CD14-positive monocyte (primary cell): ENCODE measurements at regions not wholly inside any gene's neighbourhood (a gene's known extent, or its start where the extent isn't known, plus 50 kb on each side); places are given as distances from the start of the nearest gene placed in this dataset.

ENCODE experiments used
- DNase-seq, 3 donors: peaks; one replicate each; pipeline ENCODE4 v3.0.0-alpha.2; 2011 to 2022
- H2AFZ ChIP-seq: 2 replicates; pipeline ENCODE4 v1.6.0; 2012; ENCODE audit warnings: mild to moderate bottlenecking, low read depth, low read length, inconsistent platforms; ENCODE audit not compliant: insufficient read depth, poor library complexity, severe bottlenecking
- H3K27ac ChIP-seq, 2 donors: 1 replicate in 1 of 2; 2 replicates in 1 of 2; pipeline ENCODE4 v1.5.1; 2012 to 2013; ENCODE audit warnings: low read length in 2 of 2, control low read depth in 1 of 2, inconsistent platforms in 1 of 2, low read depth in 1 of 2, mild to moderate bottlenecking in 1 of 2
- H3K27me3 ChIP-seq, 2 donors: one replicate each; pipeline versions ENCODE4 v1.6.0 to v1.6.1; 2011 to 2013; ENCODE audit warnings: low read length in 2 of 2; ENCODE audit not compliant: control insufficient read depth in 2 of 2, insufficient read depth in 2 of 2
- H3K36me3 ChIP-seq, 2 donors: replicated peaks in 1 of 2; 1 replicate in 1 of 2; 2 replicates in 1 of 2; pipeline versions ENCODE4 v1.5.1 to v1.6.1; 2012 to 2013; ENCODE audit warnings: low read length in 2 of 2, control low read depth in 1 of 2, inconsistent platforms in 1 of 2, mild to moderate bottlenecking in 1 of 2; ENCODE audit not compliant: insufficient read depth in 2 of 2, control insufficient read depth in 1 of 2
- H3K4me1 ChIP-seq, 2 donors: 1 replicate in 1 of 2; 2 replicates in 1 of 2; pipeline versions ENCODE4 v1.5.1 to v1.6.1; 2012 to 2013; ENCODE audit warnings: low read length in 2 of 2, control low read depth in 1 of 2, inconsistent platforms in 1 of 2, mild to moderate bottlenecking in 1 of 2, moderate library complexity in 1 of 2; ENCODE audit not compliant: insufficient read depth in 2 of 2, control insufficient read depth in 1 of 2
- H3K4me2 ChIP-seq: replicated peaks from 2 replicates; pipeline ENCODE3; 2012; ENCODE audit warnings: low read length, moderate library complexity, mild to moderate bottlenecking; ENCODE audit not compliant: poor library complexity, severe bottlenecking; ENCODE audit errors: extremely low read depth
- H3K4me3 ChIP-seq, 3 experiments: fragments of 200-600 bp in 1 of 3; sonication (generic) in 1 of 3; replicated peaks in 1 of 3; 1 replicate in 2 of 3; 2 replicates in 1 of 3; pipeline ENCODE4 v1.5.1; 2011 to 2013; ENCODE audit warnings: low read length in 3 of 3, mild to moderate bottlenecking in 3 of 3, control low read depth in 2 of 3, low read depth in 2 of 3, inconsistent platforms in 1 of 3, moderate library complexity in 1 of 3
- H3K79me2 ChIP-seq: 2 replicates; pipeline ENCODE4 v1.6.0; 2012; ENCODE audit warnings: mild to moderate bottlenecking, control low read depth, inconsistent platforms, low read length, moderate library complexity; ENCODE audit not compliant: insufficient read depth
- H3K9ac ChIP-seq: 2 replicates; pipeline ENCODE4 v1.6.0; 2017; ENCODE audit warnings: low read length, mild to moderate bottlenecking; ENCODE audit not compliant: insufficient read depth, poor library complexity, severe bottlenecking
- H3K9me3 ChIP-seq, 2 donors: replicated peaks in 1 of 2; 1 replicate in 1 of 2; 2 replicates in 1 of 2; pipeline versions ENCODE4 v1.5.1 to v1.6.1; 2012 to 2013; ENCODE audit warnings: low read length in 2 of 2, control low read depth in 1 of 2; ENCODE audit not compliant: control insufficient read depth in 1 of 2, insufficient read depth in 1 of 2
- H4K20me1 ChIP-seq: 2 replicates; pipeline ENCODE4 v1.6.0; 2012; ENCODE audit warnings: mild to moderate bottlenecking, low read length, control low read depth, moderate library complexity; ENCODE audit not compliant: insufficient read depth
- H3K27ac Mint-ChIP-seq, 7 donors: one replicate each; pipeline ENCODE4 v1.8.0; 2020; ENCODE audit warnings: mild to moderate bottlenecking in 7 of 7, mixed read lengths in 7 of 7, moderate library complexity in 6 of 7, inconsistent platforms in 2 of 7
- H3K27me3 Mint-ChIP-seq, 3 donors: one replicate each; pipeline ENCODE4 v1.8.0; 2021 to 2022; ENCODE audit warnings: low read depth in 3 of 3, mild to moderate bottlenecking in 3 of 3, mixed read lengths in 3 of 3, moderate library complexity in 3 of 3, inconsistent platforms in 1 of 3
- H3K36me3 Mint-ChIP-seq, 2 donors: one replicate each; pipeline ENCODE4 v1.8.0; 2020; ENCODE audit warnings: mixed read lengths in 2 of 2, inconsistent platforms in 1 of 2, mild to moderate bottlenecking in 1 of 2
- H3K4me1 Mint-ChIP-seq: one replicate; pipeline ENCODE4 v1.8.0; 2020; ENCODE audit warnings: mild to moderate bottlenecking, mixed read lengths
- H3K4me3 Mint-ChIP-seq, 2 donors: one replicate each; pipeline ENCODE4 v1.8.0; 2020; ENCODE audit warnings: mild to moderate bottlenecking in 2 of 2, mixed read lengths in 2 of 2, moderate library complexity in 1 of 2
- H3K9me3 Mint-ChIP-seq, 7 donors: one replicate each; pipeline ENCODE4 v1.8.0; 2020 to 2022; ENCODE audit warnings: mixed read lengths in 7 of 7, mild to moderate bottlenecking in 6 of 7, moderate library complexity in 6 of 7, inconsistent platforms in 2 of 7
- WGBS: methylation state at CpG from one replicate; pipeline ENCODE4 v1.1.5; 2013; ENCODE audit warnings: missing lambda C conversion rate; ENCODE audit not compliant: insufficient coverage; 5-methylcytosine and 5-hydroxymethylcytosine counted together
- intact Hi-C, 2 donors: fragments of 100-400 bp; cut with micrococcal nuclease; formaldehyde crosslinking; loops; one replicate each; pipeline versions ENCODE4 v1.15.0 to v1.15.1; 2023
- TF ChIP-seq, protein P1 (sequence below): fragments of 200-600 bp; IDR thresholded peaks from one replicate; pipeline ENCODE4 v1.8.0; 2022; ENCODE audit warnings: antibody characterized with exemption, mild to moderate bottlenecking

DNA sequence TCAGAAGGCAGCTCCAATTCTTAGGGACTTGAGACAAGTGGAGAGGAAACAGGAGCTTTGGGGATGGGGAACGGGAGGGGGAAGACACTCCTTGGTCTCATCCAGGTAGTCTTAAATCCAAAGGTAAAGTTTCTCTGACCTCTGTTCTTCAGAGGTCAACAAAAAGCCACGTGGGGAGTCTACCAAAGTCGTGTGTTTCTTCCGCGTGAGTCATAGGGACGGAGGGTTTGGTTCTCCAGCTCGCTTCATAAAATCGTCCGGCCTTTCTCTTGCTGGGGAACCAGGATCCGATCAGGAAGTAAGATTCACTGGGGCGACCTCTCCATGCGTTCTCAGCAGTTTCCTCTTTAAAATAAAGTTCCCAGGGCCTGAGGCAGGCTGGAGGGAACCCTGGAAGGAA lies 275.7 kb downstream of the TCERG1L start:
- H3K9me3 ChIP-seq = peaks cover under 1 to 9% of the 10 kb centered on the region in 2 donors
- no peaks in the 10 kb centered on the region for H4K20me1 ChIP-seq
- no peak for DNase-seq
- no peaks in the 10 kb centered on the region for H3K4me1 Mint-ChIP-seq
- H3K79me2 ChIP-seq = no peaks in the 10 kb centered on the region
- H3K27me3 ChIP-seq = no peaks in the 10 kb centered on the region
- no peak overlapping the region for H2AFZ ChIP-seq
- peaks cover 3 to 11% (median 5%) of the 10 kb centered on the region in 3 donors for H3K27me3 Mint-ChIP-seq
- H3K36me3 ChIP-seq = no peaks in the 10 kb centered on the region
- no peaks in the 10 kb centered on the region for H3K36me3 Mint-ChIP-seq
- 46% methylated on average over 12 of the region's 12 CpGs for WGBS
- TF ChIP-seq, protein P1, sequence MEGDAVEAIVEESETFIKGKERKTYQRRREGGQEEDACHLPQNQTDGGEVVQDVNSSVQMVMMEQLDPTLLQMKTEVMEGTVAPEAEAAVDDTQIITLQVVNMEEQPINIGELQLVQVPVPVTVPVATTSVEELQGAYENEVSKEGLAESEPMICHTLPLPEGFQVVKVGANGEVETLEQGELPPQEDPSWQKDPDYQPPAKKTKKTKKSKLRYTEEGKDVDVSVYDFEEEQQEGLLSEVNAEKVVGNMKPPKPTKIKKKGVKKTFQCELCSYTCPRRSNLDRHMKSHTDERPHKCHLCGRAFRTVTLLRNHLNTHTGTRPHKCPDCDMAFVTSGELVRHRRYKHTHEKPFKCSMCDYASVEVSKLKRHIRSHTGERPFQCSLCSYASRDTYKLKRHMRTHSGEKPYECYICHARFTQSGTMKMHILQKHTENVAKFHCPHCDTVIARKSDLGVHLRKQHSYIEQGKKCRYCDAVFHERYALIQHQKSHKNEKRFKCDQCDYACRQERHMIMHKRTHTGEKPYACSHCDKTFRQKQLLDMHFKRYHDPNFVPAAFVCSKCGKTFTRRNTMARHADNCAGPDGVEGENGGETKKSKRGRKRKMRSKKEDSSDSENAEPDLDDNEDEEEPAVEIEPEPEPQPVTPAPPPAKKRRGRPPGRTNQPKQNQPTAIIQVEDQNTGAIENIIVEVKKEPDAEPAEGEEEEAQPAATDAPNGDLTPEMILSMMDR = no peak
- peaks cover 0 to 6% (median 3%) of the 10 kb centered on the region in 7 donors for H3K9me3 Mint-ChIP-seq
- no peak overlapping the region for H3K4me3 Mint-ChIP-seq
- H3K4me3 ChIP-seq = no peak overlapping the region
- no peak overlapping the region for H3K27ac ChIP-seq
- no peak overlapping the region for H3K27ac Mint-ChIP-seq
- no peak overlapping the region for H3K4me2 ChIP-seq
- intact Hi-C loops = no loop called here
- no peak overlapping the region for H3K9ac ChIP-seq
- no peaks in the 10 kb centered on the region for H3K4me1 ChIP-seq

DNA sequence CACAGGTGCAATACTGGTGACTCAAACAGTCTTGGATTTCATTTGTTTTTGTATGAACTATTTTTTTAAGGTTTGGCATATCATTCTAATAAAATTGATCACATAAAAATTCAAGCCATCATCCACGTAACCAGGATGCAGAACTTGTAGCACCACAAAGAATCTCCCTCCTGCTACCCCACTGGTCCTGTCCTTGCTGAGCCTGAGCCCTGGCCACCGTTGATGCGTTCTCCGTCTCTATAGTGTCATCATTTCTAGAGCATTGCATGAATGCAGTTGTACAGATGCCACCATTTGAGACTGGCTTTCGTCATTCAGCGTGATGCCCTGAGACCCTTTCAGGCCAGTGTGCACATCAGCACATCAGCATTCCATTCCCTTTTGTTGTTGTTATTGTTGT lies 273.5 kb downstream of the TCERG1L start:
- intact Hi-C loops = no loop called here
- WGBS = 90% methylated on average over 3 of the region's 6 CpGs
- Histone ChIP-seq H3K9ac (no peak overlapping the region), H3K4me2 (no peak overlapping the region), H3K36me3 (no peaks in the 10 kb centered on the region), H4K20me1 (no peaks in the 10 kb centered on the region), H3K4me1 (no peaks in the 10 kb centered on the region), H3K27me3 (no peaks in the 10 kb centered on the region), H2AFZ (no peak overlapping the region), H3K27ac (no peak overlapping the region), H3K79me2 (no peaks in the 10 kb centered on the region), H3K4me3 (no peak overlapping the region), H3K9me3 (peaks cover 4 to 19% of the 10 kb centered on the region in 2 donors)
- no peak overlapping the region for H3K27ac Mint-ChIP-seq
- no peaks in the 10 kb centered on the region for H3K36me3 Mint-ChIP-seq
- TF ChIP-seq, protein P1 = no peak
- H3K9me3 Mint-ChIP-seq = peaks cover 7 to 16% (median 11%) of the 10 kb centered on the region in 7 donors
- peaks cover 3 to 11% (median 5%) of the 10 kb centered on the region in 3 donors for H3K27me3 Mint-ChIP-seq
- no peak for DNase-seq
- H3K4me3 Mint-ChIP-seq = no peak overlapping the region
- no peaks in the 10 kb centered on the region for H3K4me1 Mint-ChIP-seq
